Stimulated activated CD4-positive, alpha-beta T cell treated with anti-CD3 and anti-CD28 coated beads, Interleukin-4, amount 100 ng/mL, for 4 hours (primary cell): ENCODE measurements at regions not wholly inside any gene's neighbourhood (a gene's known extent, or its start where the extent isn't known, plus 50 kb on each side); places are given as distances from the start of the nearest gene placed in this dataset.
"Not testable (repeated sequence)": the region's sequence is repeated elsewhere in the genome, so short reads cannot be mapped to it uniquely, and the experiment has no call there.

Experiments
- DNase-seq, 2 experiments: peaks; one replicate each; pipeline ENCODE4 v3.0.0-alpha.2; 2020

DNA sequence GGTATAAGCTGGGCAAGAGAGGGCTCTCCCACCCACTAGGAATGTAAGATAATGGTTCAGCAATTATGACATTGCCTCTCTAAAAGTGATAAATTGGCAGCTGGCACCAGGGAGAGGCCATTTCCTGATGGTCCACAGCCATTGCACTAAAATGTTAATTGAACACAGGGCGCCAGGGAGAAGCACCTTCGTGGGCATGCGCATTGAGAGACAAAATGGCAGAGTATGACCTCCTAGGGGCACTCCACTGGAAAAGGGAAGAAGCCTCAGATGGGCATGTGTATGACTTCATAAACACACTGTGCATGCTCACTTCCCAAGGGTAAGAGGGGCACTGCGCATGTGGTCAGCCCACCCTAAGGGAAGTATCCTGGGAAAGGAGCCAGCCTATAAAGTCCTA, 419.2 kb downstream of the AGTPBP1 start:
- no peak for DNase-seq

- no peak for DNase-seq
Measured at GRCh38 chr9:85321561-85321960, 420.2 kb downstream of the AGTPBP1 start.

GRCh38 chr9:85319936-85320656, 421.7 kb downstream of the AGTPBP1 start:
- no peak for DNase-seq

GRCh38 chr9:85315535-85315934, 426.2 kb downstream of the AGTPBP1 start:
- not testable (repeated sequence) for DNase-seq

DNA sequence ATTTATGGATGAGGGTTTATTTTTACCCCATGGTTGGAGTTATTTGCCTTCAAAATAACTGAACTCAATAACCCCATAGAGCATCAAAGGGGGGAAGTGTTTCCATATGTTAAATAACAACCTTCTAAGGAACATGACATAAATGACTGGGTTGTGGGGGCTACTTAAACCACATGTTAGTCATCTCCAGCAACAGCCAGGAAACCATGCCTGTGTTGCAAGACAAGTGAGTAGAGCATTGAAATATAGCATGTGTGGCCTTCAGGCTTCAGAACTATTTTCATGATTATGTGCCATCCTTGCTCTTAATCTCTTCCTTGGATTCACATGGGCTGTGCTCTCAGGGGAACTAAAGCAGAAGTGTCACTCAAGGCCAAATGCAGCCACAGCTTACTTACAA, 431.2 kb downstream of the AGTPBP1 start:
- no peak for DNase-seq

GRCh38 chr9:85303757-85304134, 438.0 kb downstream of the AGTPBP1 start:
- no peak for DNase-seq

GRCh38 chr9:85302938-85303756, 438.6 kb downstream of the AGTPBP1 start:
- DNase-seq: no peak

- no peak for DNase-seq
Measured at GRCh38 chr9:85298499-85298898, 443.3 kb downstream of the AGTPBP1 start.

GRCh38 chr9:85295244-85295643, 446.5 kb downstream of the AGTPBP1 start:
- not testable (repeated sequence) for DNase-seq

DNA sequence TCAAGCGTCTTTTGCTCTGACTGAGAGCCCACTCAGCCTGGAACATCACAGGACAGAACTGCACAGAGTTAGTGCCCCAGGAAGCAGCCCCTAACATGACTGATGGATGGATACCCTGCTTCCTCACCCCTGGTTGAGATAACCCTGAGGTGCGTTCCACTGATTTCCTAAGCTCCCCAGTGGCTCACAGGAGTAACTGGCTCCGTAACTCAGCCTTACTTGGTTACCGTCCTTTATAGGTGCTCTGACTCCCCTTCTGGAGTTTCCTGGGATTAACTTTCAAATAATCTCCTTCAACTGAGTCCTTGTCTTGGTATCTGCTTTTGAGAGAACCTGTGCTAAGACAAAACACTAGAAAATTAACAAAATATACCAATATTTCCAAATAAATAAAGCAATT, 449.5 kb downstream of the AGTPBP1 start:
- no peak for DNase-seq

- no peak for DNase-seq
Measured at GRCh38 chr9:85291266-85291665, 450.5 kb downstream of the AGTPBP1 start.

DNA sequence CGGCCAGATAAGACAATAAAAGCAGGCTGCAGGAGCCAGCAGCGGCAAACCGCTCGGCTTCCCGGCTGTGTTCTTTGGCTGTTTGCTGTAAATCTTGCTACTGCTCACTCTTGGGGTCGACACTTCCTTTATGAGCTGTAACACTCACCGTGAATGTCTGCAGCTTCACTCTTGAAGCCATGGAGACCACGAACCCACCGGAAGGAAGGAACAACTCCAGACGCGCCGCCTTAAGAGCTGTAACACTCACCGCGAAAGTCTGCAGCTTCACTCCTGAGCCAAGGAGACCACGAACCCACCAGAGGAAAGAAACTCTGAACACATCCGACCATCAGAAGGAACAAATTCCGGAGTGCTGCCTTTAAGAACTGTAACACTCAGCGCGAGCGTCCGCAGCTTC, 451.7 kb downstream of the AGTPBP1 start:
- no peak for DNase-seq

DNA sequence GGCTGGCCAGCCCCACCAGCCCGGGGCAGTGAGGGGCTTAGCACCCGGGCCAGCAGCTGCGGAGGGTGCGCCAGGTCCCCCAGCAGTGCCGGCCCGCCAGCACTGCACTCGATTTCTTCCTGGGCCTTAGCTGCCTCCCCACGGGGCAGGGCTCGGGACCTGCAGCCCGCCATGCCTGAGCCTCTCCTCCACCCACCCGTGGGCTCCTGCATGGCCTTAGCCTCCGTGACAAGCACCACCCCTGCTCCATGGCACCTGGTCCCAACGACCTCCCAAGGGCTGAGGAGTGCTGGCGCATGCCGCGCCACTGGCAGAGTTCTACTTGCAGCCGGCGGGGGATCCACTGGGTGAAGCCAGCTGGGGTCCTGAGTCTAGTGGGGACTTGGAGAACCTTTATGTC, 452.6 kb downstream of the AGTPBP1 start:
- DNase-seq: no peak

- no peak for DNase-seq
Measured at GRCh38 chr9:85283421-85283820, 458.3 kb downstream of the AGTPBP1 start.

DNA sequence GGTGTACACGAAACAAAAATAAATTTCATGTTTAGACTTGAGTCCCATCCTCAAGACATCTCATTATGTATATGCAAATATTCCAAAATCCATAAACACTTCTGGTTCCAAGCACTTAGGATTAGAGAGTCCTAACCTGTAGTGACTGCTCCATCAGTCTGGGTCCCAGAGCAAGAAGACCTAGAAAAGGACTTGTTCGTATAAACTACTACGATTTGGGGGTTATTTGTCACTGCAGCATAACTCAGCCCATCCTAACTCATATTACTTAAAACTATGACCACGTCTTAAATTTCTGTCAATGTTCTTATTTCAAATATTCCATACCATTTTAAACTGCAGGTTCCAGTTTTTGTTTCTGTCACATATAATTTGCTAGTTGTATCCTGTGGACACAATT, 463.0 kb downstream of the AGTPBP1 start:
- no peak for DNase-seq

- no peak for DNase-seq
Measured at GRCh38 chr9:85276741-85277140, 465.0 kb downstream of the AGTPBP1 start.

DNA sequence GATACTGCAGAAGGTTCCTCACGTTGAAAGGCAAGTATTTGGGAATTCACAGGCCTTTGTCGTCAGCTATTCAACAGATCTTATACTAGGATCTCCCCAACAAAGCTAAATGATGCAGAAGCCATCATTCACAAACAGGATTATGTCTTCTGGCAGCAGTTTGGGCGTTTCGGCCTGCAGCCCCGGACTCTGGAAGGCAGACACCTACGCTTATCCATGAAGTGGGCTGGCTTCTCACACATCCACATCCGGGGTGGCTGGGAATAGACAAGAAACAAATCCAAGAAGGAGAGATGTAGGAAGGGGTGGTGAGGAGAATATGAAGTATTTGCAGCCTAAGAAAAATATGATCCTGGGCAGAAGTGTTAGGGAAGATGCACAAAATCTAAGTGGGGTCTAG, 471.9 kb downstream of the AGTPBP1 start:
- no peak for DNase-seq

- DNase-seq: no peak
Measured at GRCh38 chr9:85268131-85268530, 473.6 kb downstream of the AGTPBP1 start.

DNA sequence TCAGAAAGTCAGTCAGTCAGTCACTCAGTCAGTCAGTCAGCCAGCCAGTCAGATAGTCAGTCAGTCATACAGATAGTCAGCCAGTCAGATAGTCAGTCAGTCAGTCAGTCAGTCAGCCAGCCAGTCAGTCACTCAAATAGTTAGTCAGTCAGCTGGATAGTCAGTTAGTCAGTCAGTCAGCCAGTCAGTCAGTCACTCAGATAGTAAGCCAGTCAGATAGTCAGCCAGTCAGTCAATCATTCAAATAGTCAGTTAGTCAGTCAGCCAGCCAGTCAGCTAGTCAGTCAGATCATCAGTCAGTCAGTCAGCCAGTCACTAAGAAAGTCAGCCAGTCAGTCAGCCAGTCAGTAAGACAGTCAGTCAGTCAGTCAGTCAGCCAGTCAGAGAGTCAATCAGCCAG, 477.1 kb downstream of the AGTPBP1 start:
- no peak for DNase-seq

DNA sequence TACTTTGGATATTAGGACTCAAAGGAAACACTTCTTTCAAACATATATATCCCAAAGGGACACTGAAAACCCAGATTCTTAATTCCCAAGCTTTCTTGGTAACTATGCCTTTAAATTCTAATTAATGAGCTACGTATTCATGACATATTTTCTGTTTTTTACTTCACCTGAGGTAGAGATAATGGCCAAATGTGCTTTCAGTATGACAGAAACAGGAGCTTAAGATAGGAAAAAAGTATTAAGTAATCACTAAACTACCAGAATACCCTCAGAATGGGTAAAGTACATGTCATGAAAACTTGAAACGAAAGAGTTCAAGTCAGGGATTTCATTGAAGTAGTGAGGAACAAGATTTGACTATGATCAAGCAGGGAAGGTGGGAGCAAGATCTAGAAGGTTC, 478.5 kb downstream of the AGTPBP1 start:
- no peak for DNase-seq

DNA sequence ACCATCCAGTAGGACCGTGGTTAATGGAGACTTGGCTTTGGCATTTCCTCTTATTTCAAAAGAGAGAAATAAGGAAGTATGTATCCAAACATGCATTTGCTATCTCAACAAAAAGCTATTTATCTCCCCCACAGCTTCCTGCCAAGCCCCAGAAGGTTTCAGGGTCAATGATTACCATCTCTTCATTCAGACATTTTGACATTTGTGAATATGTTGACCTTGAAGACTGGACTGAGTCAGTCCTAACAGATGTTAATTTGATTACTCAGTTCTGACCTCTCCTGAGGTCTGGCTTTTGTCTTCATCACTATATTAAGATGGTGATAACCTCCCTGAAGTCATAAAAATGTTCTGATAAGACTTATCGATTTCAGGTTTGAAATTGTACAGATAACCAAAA, 479.4 kb downstream of the AGTPBP1 start:
- DNase-seq: no peak

DNA sequence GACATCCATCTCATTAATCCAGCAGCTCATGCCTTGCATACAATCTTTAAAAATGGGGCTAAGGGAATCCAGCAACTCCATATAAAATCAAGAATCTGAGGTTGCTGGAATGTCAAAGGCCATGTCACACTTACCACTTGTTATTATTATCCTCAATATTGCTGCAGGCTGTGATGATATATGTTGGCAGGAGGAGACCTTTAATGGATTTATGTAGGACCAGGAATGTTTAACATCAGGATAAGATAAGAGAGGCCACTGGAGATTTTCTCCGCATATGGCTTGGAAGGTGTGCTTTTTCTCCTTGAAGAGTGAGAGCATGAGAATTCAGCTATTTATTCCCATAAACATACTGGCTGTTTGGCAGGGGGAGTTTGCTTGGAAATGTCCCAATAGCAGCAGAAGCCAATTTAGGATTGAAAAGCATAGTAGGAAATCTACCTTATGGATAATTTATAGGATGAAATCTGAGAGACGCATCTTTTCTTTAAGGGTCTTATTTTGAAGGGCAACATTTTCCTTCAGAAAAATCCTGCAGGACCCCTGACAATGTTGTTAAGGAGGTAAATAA, 481.4 kb downstream of the AGTPBP1 start:
- DNase-seq: no peak

DNA sequence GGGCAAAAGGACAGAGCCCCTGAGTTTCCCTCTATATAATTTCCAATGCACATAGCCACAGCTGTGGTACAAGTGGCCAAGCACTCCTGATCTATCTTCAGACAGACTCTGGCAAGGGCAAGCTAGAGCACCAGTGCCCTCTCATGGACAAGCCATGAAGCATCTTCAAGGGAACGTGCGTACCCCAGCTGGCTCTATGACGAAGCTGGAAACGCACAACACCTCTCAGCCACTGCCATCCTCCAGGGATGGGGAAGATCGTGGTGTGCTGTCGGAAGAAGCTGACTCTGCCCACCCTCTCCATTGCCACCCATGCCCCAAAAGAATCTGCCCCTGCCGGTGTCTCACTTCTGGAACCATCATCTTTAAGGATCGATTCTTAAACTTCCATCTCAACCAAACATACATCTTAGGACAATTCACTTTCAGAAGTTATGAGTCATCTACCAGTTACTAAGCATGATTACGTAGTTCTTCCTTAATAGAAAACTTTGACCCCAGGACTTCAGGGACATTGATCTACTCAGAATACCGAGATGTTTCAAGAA, 482.9 kb downstream of the AGTPBP1 start:
- DNase-seq: no peak

DNA sequence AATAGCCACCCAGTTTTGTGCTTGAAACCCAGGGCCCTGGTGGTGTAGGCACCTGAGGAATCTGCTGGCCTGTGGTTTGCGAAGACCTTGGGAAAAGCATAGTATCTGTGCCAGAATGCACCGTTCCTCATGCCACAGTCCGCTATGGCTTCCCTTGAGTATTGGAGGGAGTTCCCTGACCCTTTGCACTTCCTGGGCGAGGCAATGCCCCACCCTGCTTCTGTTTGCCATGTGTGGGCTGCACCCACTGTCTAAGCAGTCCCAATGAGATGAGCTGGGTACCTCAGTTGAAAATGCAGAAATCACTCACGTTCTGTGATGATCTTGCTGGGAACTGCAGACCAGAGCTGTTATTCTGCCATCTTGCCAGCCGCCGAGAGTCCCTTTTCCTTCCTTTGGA, 483.5 kb downstream of the AGTPBP1 start:
- DNase-seq: no peak
